ENCODE measurements at regions not wholly inside any gene's neighbourhood (a gene's known extent, or its start where the extent isn't known, plus 50 kb on each side); places are given as distances from the start of the nearest gene placed in this dataset.

DNA sequence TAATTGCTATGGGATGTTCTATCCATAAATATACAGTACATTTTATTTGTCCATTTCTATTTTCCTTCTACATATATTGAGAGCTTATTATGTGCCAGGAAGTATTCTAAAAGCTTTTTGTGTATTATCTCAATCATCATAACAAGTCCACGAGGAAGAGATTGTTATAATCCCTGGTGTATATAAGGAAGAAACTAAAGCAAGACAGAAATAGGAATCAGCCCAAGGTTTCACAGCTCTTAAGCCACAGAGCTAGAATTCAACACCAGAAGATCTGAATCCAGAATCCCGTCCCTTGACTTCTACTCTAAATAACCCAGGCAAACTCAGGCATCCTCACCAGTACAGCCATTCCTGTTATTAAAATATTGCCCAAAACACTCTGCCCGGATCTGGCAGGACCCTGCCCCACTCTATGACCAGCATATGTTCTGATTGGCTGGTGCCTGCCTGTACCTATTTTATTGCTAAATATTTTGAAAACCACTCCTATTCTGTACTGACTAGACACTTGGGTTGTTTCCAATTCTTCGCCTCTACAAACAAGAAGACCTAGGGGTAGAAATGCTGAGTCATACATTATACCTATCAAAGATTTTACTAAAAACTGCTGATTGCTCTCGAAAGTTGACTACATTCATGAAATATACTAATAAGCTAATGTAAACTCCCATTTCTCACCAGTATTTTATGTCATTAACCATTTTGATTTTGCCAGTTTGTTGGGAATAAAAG lies 297.4 kb downstream of the ENC1 start:
- DNase-seq (ENCODE audit: low spot score) = no peak

DNA sequence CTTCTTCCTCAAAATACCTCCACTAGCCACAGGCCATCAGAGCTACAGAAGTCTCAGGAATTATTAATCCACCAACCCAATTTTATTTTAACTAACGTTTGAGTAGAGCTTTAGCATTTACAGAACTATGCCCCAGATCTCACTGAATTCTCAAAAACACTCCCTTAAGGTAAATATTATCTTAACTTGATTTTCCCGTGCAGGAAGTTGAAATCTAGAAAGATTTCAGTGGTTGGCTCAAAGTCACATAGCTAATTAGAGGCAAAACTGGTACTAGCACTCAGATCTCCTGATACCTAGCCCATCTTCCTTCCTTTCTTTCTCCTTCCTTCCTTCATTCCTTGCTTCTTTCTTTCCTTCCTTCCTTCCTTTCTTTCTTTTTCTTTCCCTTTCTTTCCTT lies 298.3 kb downstream of the ENC1 start:
- no peak for DNase-seq (ENCODE audit: low spot score)

DNA sequence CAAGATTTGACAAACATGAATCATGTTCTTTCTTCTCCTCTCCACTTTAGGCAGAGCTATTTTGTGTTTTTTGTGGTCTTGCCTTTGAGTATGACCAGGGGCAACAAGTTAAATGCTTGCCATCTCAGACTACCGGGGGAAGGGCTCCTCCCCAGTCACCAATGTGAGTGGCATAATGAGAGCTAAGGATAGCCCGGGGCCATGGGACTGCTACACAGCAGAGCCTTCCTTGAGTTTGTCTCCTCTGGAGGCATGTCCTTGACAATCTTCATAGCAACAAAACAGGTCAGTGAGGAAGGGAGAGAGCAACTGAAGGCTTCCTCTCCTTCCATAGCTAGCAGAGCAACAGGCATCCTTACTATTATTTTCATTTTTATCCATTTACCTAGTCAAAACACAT lies 299.3 kb downstream of the ENC1 start:
- no peak for DNase-seq (ENCODE audit: low spot score)

DNA sequence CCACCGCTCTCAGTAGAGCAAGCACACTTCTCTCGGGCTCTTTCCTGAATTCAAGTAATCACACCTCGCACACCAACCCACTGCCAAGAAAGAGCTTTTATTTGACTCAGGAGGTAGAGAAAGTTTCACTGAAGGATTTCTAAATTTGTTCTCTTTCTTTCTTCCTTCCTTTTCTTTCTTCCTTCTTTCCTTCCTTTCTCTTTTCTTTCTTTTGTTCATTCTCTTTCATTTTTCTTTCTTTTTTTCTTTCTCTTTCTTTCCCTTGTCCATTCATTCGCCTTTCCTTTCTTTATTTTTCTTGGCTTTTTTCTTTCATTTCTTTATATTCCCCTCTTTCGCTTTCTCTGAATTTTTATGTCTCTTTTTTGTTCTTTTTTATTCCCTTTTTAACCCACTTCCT lies 300.1 kb downstream of the ENC1 start:
- DNase-seq (ENCODE audit: low spot score) = no peak

DNA sequence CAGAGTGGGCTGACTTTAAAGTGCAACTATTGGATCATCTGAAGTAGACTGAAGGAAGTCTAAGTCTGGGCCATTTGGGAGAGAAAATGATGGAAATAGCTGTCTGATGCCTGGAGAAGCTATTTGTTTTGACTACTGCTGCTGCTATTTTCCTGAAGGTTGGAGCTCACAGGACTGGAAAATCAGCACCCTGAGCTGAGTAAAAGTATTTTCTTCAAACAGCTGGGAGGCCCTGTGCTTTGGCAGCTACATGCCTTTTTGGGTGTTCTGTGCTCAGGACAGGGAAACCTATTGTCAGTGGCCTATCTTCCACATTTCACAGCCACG lies 302.6 kb downstream of the ENC1 start:
- no peak for DNase-seq (ENCODE audit: low spot score)

DNA sequence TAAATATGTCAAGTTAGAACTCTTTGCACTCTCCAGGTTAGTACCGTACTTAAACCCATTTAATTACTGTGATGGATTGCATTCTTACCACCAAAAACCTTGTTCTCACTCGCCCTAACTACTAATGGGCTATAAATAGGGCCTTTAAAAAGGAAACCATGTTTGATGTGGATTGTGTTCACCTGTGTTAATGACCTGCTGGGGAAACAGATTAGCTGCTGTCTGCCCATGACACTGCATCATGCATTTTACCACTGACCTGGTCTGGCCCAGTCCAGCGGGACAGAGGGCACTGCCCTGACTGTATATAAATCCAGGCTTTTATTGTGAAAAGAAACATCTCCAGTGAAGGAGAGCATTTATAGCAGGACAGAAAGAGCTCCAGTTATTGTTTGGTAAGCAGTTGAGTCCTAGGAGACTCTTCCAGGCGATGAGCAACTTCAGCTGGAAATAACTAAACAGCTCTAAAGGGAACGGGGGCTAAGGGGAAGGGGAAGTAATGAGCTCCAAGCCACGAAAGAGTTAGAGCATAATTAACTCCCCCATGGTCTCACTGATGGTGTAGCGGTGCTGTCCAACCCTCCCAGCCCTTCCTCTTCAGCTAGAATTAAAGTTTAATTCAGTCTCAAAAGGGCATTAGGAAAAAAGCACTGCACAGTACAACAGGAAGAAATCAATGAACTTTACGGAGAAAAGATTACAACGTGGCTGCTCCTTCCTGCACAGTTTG lies 303.1 kb downstream of the ENC1 start:
- DNase-seq (ENCODE audit: low spot score) = no peak

DNA sequence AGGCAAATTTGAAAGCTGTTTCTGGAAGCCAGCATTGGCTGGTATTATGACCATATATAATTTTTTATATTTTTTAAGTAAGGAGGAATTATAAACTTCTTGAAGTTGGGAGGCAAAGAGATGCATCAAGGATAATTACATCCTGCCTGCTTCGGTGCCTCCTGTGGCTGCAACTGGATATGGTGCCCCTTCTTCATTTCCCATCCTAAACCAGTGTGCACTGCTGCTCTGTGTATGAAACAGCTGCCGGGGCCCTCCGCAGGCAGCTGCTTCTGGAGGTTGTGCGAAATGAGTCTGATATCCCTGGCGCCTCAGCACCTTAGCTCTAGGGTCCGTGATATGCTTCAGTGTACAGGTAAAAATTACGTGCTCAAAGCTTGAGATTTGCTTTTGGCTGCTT lies 304.2 kb downstream of the ENC1 start:
- no peak for DNase-seq (ENCODE audit: low spot score)

DNA sequence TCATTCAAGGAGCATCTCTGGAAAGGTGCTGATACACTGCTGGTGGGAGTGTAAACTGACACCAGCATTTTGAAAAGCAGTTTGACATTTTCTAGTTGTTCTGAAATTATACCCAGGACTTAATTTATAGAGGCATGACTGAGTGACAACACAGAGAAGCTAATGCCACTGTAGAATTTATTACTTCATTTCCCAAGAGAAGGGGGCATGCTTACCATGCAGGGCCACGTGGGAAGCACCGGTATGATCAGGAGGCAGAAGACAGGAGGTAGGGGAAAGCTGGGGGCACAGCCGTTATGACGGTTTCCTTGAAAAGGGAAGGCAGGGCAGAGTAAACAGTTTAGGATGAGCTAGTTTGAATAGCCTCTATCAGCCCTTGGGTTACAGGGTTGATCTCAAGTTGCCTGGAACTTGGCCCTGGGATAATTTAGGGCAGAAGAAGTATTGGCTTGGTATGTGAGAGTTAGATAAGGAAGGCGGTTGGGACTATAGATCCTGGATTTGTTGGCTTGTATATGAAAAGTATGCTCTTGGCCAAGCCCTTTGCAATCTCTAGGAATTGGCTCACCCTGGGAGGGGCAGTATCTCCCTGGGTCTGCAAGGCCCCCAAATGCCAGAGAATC lies 305.7 kb downstream of the ENC1 start:
- no peak for DNase-seq (ENCODE audit: low spot score)

DNA sequence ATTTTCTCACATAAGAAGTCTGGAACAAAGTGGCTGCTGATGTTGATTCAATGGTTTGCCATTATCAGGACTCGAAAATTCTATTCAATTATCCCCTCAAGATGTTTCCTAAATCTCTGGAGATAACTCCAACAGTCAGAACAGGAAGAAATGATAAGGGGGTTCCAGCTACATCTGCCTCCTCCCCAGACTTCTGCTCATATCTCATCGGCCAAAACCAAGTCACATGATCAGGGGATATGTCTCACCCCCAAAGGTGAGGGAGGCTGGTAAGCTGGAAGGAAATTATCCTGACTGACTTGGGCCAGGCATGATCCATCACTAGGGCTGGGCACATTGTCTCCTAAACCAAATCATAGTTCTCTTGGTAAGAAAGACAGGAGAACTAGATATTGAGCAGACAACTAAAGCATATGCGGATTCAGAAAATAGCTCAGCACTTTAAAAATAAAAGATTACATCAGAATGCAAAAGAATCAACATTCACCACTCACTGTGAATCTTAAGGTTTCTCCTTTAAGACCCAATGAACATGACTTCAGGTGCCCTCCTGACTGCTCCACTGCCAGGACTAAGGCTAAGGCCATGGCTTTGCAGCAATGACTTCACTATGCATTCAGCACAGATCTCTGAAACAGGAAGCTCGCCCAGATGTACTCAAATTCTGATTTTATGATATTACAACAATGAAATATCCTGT lies 306.3 kb downstream of the ENC1 start:
- no peak for DNase-seq (ENCODE audit: low spot score)

DNA sequence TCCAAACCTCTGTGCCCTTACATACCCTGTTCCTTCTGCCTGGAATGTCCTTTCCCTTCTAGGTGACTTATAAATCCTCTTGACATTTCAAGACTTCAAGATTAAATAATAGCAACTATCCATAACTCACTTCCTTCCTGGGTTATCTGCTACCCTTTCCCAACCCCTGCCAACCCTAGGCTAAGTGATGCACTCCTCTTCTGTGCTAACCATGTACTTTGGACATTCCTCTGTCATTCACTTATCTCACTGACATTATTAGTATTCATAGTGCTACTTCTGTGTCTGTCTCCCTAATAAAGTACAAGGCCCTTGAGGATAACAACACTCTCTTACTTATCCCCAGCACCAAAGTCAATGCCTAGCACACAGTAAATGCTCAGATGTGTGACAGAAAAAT lies 307.1 kb downstream of the ENC1 start:
- no peak for DNase-seq (ENCODE audit: low spot score)

DNA sequence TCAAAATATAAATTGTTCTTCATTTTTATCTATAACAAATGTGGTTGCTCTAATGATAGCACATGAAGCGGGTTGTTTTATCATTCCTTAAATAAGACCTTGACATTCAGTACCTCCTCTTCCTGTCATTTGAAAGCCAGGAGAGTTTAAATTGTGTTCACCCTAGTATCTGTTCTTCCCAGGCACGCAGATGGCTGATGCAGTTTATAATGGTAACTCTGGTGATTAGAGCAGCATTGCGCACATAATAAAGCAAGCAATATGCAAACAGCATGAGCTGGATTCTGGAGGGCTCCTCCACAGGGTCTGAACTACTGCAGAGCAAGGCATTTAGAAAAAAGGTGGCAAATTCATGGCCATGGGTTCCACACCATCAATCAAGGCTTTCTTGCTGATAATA lies 307.8 kb downstream of the ENC1 start:
- no peak for DNase-seq (ENCODE audit: low spot score)

DNA sequence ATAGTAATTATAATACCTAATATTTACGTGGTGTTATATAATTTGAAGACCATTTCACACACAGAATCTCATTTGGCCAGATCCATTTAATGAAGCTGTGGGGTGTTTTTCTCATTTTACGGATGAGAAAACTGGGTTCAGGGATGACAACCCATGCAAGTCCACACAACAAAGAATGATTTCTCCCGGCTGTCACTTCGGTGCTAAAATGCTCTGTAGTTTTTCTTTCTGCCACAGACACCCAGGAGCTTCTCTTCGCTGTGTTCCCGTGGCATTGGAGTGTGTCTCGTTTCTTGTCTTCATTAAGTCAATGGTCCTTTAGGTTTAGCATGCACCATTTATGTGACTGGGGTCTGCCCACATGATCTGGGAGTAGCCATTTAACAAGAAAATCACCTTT lies 308.5 kb downstream of the ENC1 start:
- no peak for DNase-seq (ENCODE audit: low spot score)

DNA sequence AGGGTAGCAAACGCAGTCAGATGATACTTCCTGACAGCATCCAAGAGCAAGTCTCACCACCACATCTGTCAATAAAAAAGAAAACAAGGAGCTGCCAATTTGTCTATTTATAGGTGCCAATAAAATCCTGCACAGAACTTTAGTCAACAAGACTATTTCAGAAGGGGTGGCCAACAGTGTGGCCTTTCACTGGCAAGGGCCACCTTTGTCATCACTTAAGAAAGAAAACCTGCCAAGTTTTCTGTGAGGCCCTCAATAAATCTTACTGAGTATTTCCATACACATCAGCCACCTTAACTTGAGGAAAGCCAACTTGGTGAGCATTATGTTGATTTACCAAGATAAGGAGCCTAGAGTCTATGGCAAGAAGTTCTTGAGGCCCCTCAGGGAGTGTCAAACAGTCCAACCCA lies 312.3 kb downstream of the ENC1 start:
- DNase-seq (ENCODE audit: low spot score) = no peak

DNA sequence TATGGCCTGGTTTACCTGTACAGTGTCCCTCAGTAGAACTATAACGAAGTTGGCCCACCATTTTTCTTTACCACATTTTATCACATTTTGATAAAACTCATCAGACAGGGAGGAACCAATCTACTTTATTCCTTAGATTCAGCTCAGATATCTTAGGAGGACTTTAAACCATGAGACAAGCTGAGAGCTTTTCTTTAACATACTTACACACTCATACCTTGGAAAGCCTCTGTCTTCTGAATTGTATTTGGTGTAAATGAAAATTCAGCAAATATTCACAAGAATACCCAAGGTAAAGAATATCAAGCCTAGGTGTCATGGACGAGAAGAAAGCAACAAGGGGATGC lies 313.2 kb downstream of the ENC1 start:
- no peak for DNase-seq (ENCODE audit: low spot score)

DNA sequence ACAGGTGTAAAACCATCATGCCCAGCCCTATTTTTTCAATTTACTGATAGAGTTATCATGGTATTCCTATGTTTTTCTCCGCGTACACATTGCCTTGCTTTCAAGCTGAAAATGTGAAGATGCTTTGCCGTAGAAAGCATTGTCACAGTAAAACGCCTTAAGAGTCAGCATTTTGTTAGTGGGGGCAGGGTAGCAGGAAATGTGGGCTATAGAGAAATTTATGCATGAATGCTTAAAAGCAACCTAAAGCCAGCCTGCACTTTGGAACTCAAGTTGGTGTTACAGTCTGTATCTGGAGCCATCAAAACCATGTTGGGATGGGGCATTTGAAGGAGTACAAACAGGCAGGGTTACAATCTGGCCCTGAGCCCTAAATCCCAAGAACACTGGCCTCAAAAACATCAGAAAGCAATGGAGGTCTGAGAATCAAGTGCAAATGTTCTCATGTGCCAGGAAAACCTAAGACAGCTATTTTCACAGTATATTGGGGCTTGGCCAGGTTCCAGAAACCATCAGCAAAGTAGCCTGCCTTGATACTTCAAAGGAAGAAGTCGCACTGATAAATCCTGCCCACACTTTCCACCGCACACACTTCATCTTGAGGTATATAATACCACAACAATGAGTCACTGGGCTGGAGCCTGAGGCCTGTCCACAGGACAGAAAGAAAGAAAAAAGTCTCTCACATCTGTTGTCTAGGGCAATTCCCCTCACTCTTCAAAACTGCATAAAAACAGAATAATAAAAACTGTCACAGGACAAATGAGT lies 313.8 kb downstream of the ENC1 start:
- DNase-seq (ENCODE audit: low spot score) = no peak

DNA sequence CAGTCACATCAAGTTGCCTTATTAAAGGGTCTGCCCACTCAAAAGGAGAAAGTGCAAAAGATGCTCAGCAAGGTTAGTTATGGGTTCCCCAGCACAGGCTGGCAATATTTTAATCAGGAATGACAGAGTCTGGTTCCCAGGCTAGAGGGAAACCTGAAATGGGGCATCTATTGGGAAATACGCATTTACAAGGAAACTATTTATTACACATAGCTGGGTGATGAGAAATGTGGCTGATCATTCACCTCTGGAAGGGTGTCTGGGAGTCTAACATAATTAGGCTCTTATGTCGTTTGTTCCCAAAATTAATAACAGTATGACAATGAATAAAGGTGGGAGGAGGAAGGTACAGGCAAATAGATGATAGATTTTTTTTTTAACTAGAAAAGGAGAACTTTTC lies 314.7 kb downstream of the ENC1 start:
- DNase-seq (ENCODE audit: low spot score) = no peak

DNA sequence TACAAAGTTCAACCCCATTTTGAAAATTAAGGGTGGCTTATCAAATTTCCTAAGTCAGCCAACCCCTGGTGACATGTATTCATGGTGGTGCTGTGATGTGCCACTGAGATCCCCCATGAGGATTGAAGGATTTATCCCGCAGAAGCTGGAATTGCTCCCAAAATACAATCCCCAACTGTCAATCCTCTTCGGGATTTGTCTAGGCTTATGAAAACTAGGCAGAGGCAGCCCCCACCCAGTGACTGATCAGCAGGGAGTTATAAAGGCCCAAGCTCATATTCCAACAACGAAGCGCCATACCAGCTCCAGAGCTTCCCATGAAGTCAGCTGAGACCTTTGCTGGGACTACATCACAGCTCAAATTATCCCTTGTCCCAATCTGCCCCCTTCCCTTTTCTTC lies 316.0 kb downstream of the ENC1 start:
- DNase-seq (ENCODE audit: low spot score) = no peak

DNA sequence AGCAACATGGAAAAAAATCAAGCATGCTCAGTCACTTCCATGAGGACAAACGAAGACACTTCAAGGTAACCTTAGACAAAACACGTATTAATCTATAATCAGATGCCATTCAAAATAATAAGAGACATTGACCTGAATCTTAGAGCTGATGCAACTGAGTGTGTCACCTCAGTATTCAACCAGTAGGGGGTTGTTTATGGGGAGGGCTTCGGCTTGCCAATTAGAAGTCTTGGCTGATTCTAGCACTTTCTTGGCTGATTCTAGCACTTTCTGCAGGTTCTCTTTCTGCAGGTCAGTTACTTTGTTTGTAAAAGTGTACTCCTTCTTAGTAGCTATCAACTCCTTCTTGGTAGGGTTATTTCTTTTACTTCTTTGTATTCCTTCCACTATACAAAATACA lies 317.6 kb downstream of the ENC1 start:
- no peak for DNase-seq (ENCODE audit: low spot score)

DNA sequence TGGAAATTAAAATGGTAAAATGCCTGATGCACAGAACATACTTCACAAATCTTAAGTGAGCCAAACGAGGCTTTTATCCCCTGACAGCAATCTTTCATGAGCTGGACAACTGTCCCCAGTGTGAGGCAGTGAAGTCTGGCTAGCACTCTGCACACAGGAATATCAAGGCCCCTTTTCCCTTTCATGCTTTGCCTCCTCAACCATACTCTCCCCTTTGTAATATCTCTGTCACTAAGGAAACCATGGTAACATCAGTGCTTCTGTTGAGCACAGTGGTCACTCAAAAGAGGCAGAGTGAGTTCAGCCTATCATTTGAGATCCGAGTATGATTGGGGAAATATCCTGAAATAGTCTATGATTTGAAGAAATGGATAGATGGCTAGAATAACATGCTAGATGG lies 318.3 kb downstream of the ENC1 start:
- no peak for DNase-seq (ENCODE audit: low spot score)

DNA sequence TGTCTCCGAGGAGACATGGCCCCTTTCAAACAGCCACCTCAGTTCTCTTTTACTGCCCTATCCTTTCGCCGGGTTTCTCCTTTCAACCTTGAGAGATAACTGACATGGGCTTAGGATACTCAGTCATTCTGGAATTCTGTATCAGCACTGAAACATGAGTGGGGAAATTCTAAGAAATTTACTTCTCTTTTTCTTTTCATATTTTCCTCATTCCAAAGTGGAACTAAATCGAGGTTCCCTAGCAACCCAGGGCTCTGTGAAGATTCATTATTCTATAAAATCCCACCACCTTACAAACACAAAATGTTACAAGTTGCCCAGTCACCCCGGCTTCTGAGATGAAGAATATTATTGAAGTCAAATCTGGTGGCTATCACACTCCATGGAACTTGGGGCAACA lies 319.2 kb downstream of the ENC1 start:
- no peak for DNase-seq (ENCODE audit: low spot score)

DNA sequence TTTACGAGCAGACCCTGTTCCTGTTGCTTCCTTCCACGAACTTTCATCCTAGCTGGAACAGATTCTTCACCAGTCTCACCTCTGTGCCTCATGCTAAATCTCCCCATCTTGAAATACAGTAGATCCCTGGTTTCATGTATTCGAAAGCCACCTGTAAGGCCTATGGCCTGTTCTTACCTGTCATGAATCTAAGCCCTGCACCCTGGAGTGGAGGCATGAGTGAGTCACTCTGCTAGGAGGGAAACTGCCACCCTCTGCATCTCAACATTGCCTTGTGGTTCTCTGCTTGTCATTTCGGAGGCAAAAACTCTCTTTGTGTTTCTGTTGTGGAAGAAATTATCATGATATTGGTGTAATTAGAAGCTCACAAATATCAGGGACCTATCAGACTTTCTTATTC lies 320.0 kb downstream of the ENC1 start:
- no peak for DNase-seq (ENCODE audit: low spot score)

DNA sequence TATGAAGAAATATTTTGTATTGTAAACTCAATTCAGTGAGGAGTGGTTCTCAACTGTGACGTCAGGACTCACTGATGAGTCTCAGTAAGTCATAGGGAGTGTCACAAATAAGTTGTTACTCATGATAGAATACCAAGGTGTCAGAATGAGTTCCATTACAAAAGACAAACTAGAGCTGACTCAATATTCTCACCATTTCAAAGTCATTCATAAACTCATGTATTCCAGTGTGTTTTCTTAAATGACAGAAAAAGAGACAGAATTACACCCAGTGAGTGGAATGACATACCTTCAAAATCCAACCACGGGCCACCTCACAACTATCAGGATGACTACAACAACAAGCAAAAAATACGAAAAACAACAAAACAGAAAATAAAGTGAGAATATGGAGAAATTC lies 321.5 kb downstream of the ENC1 start:
- no peak for DNase-seq (ENCODE audit: low spot score)

Measured in cerebellar cortex (tissue), 1 donor.